ENCODE measurements at regions not wholly inside any gene's neighbourhood (a gene's known extent, or its start where the extent isn't known, plus 50 kb on each side); places are given as distances from the start of the nearest gene placed in this dataset.

- TF ChIP-seq CTCF (IDR thresholded peaks at IDR 0.05) (no peak), PHF8 (IDR thresholded peaks at IDR 0.05; ENCODE audit: borderline replicate concordance, low read depth) (no peak), POLR2AphosphoS2 (conservative IDR thresholded peaks at IDR 0.05; ENCODE audit: low read length) (no peak)
These were observed 409.5 kb upstream of the DEPDC1 start for GRCh38 chr1:68906431-68906830.

All from A549 (cell line).